HG03354 (cell line): ENCODE measurements at regions not wholly inside any gene's neighbourhood (a gene's known extent, or its start where the extent isn't known, plus 50 kb on each side); places are given as distances from the start of the nearest gene placed in this dataset.

Experiments used
- ATAC-seq: cut with Tn5 transposase; IDR thresholded peaks from one replicate; pipeline ENCODE4 v1.9.1; 2021; ENCODE audit warnings: mild to moderate bottlenecking; ENCODE audit not compliant: unreplicated experiment, poor library complexity, severe bottlenecking

GRCh38 chr4:58566260-58566659, 1456.1 kb upstream of the IGFBP7 start:
- ATAC-seq, result no peak

- no peak for ATAC-seq
Observed at GRCh38 chr4:58564695-58565475, 1454.7 kb upstream of the IGFBP7 start.

GRCh38 chr4:58561170-58561569, 1451.0 kb upstream of the IGFBP7 start:
- ATAC-seq, result no peak

GRCh38 chr4:58560736-58561135, 1450.6 kb upstream of the IGFBP7 start:
- ATAC-seq, result no peak

- ATAC-seq, result no peak
Observed at GRCh38 chr4:58553679-58554078, 1443.5 kb upstream of the IGFBP7 start.

- no peak for ATAC-seq
Observed at GRCh38 chr4:58553031-58553430, 1442.8 kb upstream of the IGFBP7 start.

GRCh38 chr4:58551676-58552075, 1441.5 kb upstream of the IGFBP7 start:
- no peak for ATAC-seq

GRCh38 chr4:58543465-58543864, 1433.3 kb upstream of the IGFBP7 start:
- no peak for ATAC-seq

GRCh38 chr4:58541926-58542325, 1431.7 kb upstream of the IGFBP7 start:
- no peak for ATAC-seq

- ATAC-seq, result no peak
Observed at GRCh38 chr4:58522765-58523382, 1412.7 kb upstream of the IGFBP7 start.

GRCh38 chr4:58515226-58515625, 1405.0 kb upstream of the IGFBP7 start:
- no peak for ATAC-seq

- ATAC-seq, result no peak
Observed at GRCh38 chr4:58514299-58514698, 1404.1 kb upstream of the IGFBP7 start.

GRCh38 chr4:58510652-58511051, 1400.5 kb upstream of the IGFBP7 start:
- no peak for ATAC-seq

GRCh38 chr4:58507079-58507478, 1396.9 kb upstream of the IGFBP7 start:
- no peak for ATAC-seq

GRCh38 chr4:58502839-58503238, 1392.7 kb upstream of the IGFBP7 start:
- ATAC-seq, result no peak

GRCh38 chr4:58499182-58499581, 1389.0 kb upstream of the IGFBP7 start:
- ATAC-seq, result no peak

GRCh38 chr4:58491620-58492019, 1381.4 kb upstream of the IGFBP7 start:
- ATAC-seq, result no peak

GRCh38 chr4:58477950-58478349, 1367.8 kb upstream of the IGFBP7 start:
- no peak for ATAC-seq

GRCh38 chr4:58477513-58477912, 1367.3 kb upstream of the IGFBP7 start:
- no peak for ATAC-seq

- ATAC-seq, result no peak
Observed at GRCh38 chr4:58475097-58475496, 1364.9 kb upstream of the IGFBP7 start.

GRCh38 chr4:58465031-58465430, 1354.8 kb upstream of the IGFBP7 start:
- no peak for ATAC-seq
